SHP77 (cell line): ENCODE measurements at regions not wholly inside any gene's neighbourhood (a gene's known extent, or its start where the extent isn't known, plus 50 kb on each side); places are given as distances from the start of the nearest gene placed in this dataset.
A peak's percentile ranks its signal among the peaks of the same experiment; 100 is the strongest.
"Not testable (repeated sequence)": the region's sequence is repeated elsewhere in the genome, so short reads cannot be mapped to it uniquely, and the experiment has no call there.

Source experiments
- DNase-seq, 2 experiments: peaks; one replicate each; lab custom pipeline; 2025; lab: John Stamatoyannopoulos, UW

GRCh38 chr4:173475751-173476150, 54.3 kb downstream of the HAND2 start:
- DNase-seq: no peak

- no peak for DNase-seq
Measured at GRCh38 chr4:173469622-173470021, 60.4 kb downstream of the HAND2 start.

- no peak for DNase-seq
Measured at GRCh38 chr4:173468314-173468713, 61.7 kb downstream of the HAND2 start.

GRCh38 chr4:173466101-173466500, 63.9 kb downstream of the HAND2 start:
- DNase-seq: no peak

- no peak for DNase-seq
Measured at GRCh38 chr4:173464481-173464880, 65.5 kb downstream of the HAND2 start.

- DNase-seq: no peak
Measured at GRCh38 chr4:173463816-173464215, 64.9 kb upstream of the SCRG1 start.

- DNase-seq: no peak
Measured at GRCh38 chr4:173461170-173461569, 62.3 kb upstream of the SCRG1 start.

- no peak for DNase-seq
Measured at GRCh38 chr4:173459857-173460256, 60.9 kb upstream of the SCRG1 start.

DNA sequence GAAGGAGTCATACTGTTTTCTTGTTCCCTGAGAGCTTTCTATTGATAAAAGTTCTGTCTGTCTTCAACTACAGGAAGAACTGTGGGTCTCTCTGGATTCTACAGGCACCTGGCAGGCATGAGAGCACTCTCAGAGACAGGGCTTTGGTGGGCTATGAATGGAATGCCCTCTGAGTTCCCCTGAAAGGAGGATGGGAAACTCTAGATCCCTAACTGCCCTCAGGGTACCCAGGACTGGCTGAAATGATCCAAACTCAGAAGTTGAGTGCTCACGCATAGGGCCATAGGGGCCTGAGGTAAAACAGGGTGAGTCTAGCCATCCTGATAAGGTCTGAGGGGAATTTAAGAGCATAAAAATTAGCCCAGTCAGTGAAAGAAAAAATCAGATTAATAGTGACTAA, 59.0 kb upstream of the SCRG1 start:
- no peak for DNase-seq

DNA sequence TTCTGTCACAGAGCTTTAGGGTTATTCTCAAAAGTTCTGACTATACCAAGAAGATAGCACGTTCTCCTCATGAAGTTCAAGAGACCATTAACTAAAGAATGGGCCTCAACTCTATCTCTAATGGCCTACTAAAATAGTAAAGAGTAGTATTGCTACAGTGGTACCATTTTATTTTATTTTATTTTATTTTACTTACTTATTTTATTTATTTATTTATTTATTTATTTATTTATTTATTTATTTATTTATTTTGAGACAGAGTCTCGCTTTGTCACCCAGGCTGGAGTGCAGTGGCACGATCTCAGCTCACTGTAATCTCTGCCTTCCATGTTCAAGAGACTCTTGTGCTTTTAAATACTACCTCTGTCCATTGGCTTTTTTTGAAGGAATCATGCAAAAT, 52.5 kb upstream of the SCRG1 start:
- DNase-seq: not testable (repeated sequence)

- DNase-seq: no peak
Measured at GRCh38 chr4:173450281-173450680, 51.4 kb upstream of the SCRG1 start.

- DNase-seq: no peak
Measured at GRCh38 chr4:173449380-173449717, 50.4 kb upstream of the SCRG1 start.

- DNase-seq: peak; percentile 51 to 54
Measured at GRCh38 chr4:173448608-173449379, 49.9 kb upstream of the SCRG1 start.
